ENCODE measurements at regions not wholly inside any gene's neighbourhood (a gene's known extent, or its start where the extent isn't known, plus 50 kb on each side); places are given as distances from the start of the nearest gene placed in this dataset.
A peak's percentile ranks its signal among the peaks of the same experiment; 100 is the strongest.

DNA sequence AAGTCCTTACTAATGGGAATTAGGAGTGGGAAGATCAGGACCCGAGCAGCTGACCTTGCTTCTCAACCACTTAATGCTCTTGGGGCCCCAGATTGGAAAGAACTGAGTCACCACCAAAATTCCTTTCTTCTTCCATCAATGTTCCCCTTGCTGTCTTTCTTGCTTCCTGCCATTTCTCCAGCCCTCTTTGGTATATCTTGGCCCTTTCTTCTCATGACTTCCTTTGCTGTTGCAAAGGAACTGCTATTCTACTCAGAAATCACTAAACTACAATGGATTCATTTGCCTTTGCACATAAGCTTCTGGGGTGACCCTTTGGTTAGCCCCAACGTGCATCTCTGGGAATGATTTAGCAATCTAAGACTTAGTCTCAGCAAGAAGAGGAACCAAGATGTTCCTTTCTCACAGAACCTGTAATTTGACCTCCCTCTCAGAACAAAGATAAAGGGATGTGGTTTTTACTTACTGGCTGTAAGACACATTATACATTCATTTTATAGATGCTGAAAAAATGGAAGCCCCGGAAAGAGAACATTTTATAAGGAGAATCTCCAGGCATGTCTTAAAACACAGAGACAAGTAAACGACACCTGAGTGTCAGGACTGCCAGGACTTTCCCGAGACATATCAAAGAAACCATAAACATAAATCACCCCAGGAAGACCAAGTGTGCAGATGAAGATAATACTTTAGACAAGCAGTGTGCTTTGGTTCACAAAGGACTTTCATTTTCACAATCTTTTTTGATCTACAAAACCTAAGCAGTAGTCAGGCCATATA lies 99.0 kb upstream of the TNFAIP3 start:
- Histone ChIP-seq H3K4me1 (ENCODE audit: low read depth) (no peaks in the 10 kb centered on the region), H3K36me3 (ENCODE audit: low read depth) (no peaks in the 10 kb centered on the region), H3K9me3 (no peaks in the 10 kb centered on the region), H3K4me3 (no peak overlapping the region)
- DNase-seq (no peak), ATAC-seq (peak; percentile 60)
- intact Hi-C loops (cut with DNase I, micrococcal nuclease): no loop called here
- no peak for TF ChIP-seq CTCF (IDR thresholded peaks at IDR 0.05)

- no peak for DNase-seq
- Histone ChIP-seq H3K9me3 (no peaks in the 10 kb centered on the region), H3K36me3 (ENCODE audit: low read depth) (no peaks in the 10 kb centered on the region), H3K4me3 (no peak overlapping the region), H3K4me1 (ENCODE audit: low read depth) (no peaks in the 10 kb centered on the region)
- ATAC-seq: no peak
- TF ChIP-seq CTCF (IDR thresholded peaks at IDR 0.05): no peak
- intact Hi-C loops (cut with DNase I, micrococcal nuclease): no loop called here
Measured at GRCh38 chr6:137768935-137769334, 98.1 kb upstream of the TNFAIP3 start.

- no peak for ATAC-seq
- Histone ChIP-seq H3K36me3 (ENCODE audit: low read depth) (no peaks in the 10 kb centered on the region), H3K9me3 (no peaks in the 10 kb centered on the region), H3K4me1 (ENCODE audit: low read depth) (no peaks in the 10 kb centered on the region), H3K4me3 (no peak overlapping the region)
- DNase-seq: no peak
- intact Hi-C loops (cut with DNase I, micrococcal nuclease): no loop called here
- no peak for TF ChIP-seq CTCF (IDR thresholded peaks at IDR 0.05)
Measured at GRCh38 chr6:137769797-137770362, 97.2 kb upstream of the TNFAIP3 start.

- intact Hi-C loops (cut with DNase I, micrococcal nuclease): no loop called here
- no peak for ATAC-seq
Measured at GRCh38 chr6:137772541-137773250, 94.4 kb upstream of the TNFAIP3 start.

DNA sequence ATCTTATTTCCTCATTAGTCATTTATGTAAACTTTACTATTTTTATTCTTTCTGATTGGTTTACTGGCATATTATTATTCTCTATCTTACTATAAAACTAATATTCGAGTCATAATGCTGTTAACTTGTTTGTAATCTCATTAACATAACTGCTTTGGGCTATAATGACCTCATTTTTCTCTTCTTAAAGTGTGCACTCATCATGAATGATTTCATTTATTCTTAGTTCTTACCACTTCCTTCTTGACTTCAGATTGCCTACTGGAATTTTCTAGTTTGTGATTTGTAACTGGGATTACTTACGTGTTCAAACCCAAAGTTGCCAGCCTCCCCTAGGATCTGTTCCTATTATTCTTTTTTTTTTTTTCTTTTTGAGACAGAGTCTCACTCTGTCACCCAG lies 91.8 kb upstream of the TNFAIP3 start:
- H3K4me1 ChIP-seq (ENCODE audit: low read depth): no peaks in the 10 kb centered on the region
- DNase-seq (no peak), ATAC-seq (no peak)
- H3K9me3 ChIP-seq: no peaks in the 10 kb centered on the region
- intact Hi-C loops (cut with DNase I, micrococcal nuclease): no loop called here
- no peaks in the 10 kb centered on the region for H3K36me3 ChIP-seq (ENCODE audit: low read depth)
- no peak for TF ChIP-seq CTCF (IDR thresholded peaks at IDR 0.05)
- no peak overlapping the region for H3K4me3 ChIP-seq

More at GRCh38 chr6:137772541-137773250, 94.4 kb upstream of the TNFAIP3 start:
- H3K4me3 ChIP-seq: no peak overlapping the region
- no peaks in the 10 kb centered on the region for H3K4me1 ChIP-seq (ENCODE audit: low read depth)
- no peak for TF ChIP-seq CTCF (IDR thresholded peaks at IDR 0.05)
- no peaks in the 10 kb centered on the region for H3K9me3 ChIP-seq
- DNase-seq: no peak
- H3K36me3 ChIP-seq (ENCODE audit: low read depth): no peaks in the 10 kb centered on the region
